GM18511 (cell line): ENCODE measurements at regions not wholly inside any gene's neighbourhood (a gene's known extent, or its start where the extent isn't known, plus 50 kb on each side); places are given as distances from the start of the nearest gene placed in this dataset.

ENCODE experiments used
- ATAC-seq: cut with Tn5 transposase; IDR thresholded peaks from one replicate; pipeline ENCODE4 v1.9.1; 2021; ENCODE audit warnings: mild to moderate bottlenecking, moderate library complexity; ENCODE audit not compliant: unreplicated experiment

GRCh38 chr15:95830281-95830680, 500.2 kb upstream of the NR2F2 start:
- no peak for ATAC-seq

- ATAC-seq, result no peak
Observed at GRCh38 chr15:95832668-95833067, 497.8 kb upstream of the NR2F2 start.

- no peak for ATAC-seq
Observed at GRCh38 chr15:95834028-95834804, 496.3 kb upstream of the NR2F2 start.

DNA sequence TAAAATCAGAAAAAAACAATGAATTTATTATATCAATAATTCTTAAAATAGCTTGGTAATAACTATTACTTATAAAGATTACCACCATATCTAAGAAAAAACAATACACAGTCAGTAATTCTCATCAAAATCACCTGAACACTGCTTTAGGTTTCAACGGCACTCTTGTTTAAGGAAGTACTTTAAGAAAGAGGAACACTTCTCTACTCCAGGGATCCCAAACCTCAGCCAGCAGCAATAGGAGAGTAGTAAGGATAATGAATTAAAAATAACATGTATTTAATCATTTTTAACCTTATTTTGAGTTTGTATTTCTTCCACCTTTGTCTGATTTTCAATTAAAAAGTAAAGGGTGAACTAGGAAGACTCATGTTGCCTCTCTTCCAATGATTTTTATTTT, 494.0 kb upstream of the NR2F2 start:
- no peak for ATAC-seq

DNA sequence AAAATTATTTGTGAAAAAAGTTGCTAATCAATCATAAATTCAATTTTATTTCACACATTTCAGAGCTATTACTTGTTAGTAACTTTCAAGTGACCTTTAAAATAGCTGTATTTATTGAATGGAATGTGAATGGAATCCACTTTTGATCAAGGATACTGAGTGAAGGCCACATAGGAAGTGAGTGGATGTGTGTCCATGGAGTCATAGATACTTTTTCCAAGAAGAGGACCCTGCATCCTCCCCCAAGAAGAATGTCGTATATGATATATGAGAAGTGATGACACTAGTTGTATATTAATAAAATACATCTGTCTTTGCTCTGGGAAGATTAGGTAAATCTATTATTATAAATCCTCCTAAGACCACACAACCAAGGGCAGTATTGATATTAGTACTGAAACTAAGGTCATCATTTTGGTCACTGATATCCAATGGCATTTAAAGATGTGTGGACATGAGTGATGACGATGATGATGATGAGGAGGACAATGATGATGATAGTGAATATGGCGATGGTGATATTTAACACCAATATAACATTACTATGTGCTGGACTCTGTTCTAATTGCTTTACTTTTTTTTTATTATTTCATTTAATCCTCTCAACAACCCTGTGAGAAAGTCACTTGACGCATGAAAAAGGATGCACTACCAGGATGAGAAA, 493.0 kb upstream of the NR2F2 start:
- ATAC-seq, result no peak

- ATAC-seq, result no peak
Observed at GRCh38 chr15:95839367-95839782, 491.1 kb upstream of the NR2F2 start.

- ATAC-seq, result no peak
Observed at GRCh38 chr15:95840004-95840403, 490.5 kb upstream of the NR2F2 start.

DNA sequence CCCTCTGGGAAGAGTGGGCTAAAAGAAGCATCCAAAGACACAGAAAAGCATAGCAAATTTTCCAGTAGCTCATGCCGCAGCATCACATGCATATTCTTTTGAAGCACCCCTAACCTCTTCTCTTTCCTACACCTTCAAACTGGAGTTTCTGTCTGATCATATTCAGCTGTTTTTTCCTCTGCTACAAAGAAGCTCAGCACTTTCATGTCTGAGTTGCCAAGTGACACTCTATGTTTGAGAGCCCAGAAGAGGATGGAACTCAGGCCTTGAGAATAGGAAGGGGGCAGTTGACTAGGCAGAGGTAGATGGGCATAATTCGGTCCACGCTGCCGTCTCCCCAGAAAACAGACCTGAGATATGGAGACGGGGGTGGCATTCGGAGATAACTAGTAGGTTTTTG, 489.6 kb upstream of the NR2F2 start:
- ATAC-seq, result no peak

DNA sequence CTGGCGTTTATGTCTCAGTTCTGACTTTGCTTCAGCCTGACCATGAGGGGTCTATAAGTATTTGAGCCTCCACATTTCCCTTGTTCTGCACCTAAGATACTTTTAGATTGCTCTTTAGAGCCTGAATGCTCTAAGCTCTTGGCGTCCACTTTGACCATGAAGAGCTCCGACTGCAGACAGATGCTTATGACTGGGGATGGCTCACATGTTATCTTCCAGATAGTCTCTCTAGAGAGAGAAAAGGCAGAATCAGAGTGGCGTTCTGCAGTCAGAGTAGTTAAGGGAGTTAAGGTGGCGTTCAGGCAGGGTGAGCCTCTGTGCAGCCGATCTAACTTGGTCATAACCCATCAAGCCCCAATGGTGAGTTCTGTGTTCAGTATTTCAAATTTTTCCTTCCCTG, 487.9 kb upstream of the NR2F2 start:
- ATAC-seq, result no peak

DNA sequence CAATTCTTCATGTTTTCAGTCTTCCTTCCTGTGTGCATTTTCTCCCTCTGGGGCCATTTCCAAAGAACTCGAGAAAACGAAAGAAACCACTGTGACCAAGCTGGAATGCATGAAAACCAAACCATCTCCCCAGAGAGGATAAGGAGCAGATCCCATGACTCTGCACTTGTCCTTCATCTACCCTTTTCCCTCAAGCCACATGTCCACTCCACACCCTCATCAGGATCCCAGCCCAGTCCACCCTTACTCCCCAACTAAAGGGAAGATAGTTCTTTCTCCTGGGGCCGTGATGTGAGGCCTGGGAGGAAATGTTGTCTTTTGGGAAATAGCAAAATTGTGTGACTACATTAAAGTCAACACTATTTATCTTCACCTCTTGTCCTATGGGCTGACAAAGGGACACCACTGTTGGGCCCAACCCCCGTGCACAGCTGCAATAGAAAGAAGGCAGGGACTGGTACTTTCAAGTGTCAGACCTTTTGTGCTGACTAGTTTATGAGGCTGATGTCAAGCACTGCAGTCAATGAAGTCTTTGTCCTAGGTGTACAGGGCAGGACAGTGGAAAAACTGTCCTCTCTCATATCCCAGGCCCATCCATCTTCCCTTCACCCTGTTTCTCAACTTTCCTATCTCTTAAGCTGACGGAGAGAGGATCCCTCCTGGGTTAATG, 487.1 kb upstream of the NR2F2 start:
- no peak for ATAC-seq

- no peak for ATAC-seq
Observed at GRCh38 chr15:95845862-95846515, 484.5 kb upstream of the NR2F2 start.

DNA sequence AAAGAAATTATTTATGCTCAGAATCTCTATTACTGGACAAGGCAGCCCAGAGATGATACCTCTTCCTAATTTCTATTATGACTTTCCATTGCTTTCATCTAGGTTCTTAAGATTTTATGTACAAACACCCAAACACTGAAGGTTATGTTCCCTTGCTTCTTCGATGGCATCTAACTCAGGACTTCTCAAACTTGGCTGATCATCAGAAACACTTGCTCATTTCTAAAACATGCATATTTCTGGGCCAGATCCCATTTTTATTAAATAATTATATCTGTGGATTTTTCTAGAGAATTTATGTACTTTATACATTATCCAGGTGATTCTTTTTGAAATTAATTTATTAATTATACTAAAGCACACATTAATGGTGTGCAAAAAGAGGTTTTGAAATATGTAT, 482.4 kb upstream of the NR2F2 start:
- no peak for ATAC-seq

DNA sequence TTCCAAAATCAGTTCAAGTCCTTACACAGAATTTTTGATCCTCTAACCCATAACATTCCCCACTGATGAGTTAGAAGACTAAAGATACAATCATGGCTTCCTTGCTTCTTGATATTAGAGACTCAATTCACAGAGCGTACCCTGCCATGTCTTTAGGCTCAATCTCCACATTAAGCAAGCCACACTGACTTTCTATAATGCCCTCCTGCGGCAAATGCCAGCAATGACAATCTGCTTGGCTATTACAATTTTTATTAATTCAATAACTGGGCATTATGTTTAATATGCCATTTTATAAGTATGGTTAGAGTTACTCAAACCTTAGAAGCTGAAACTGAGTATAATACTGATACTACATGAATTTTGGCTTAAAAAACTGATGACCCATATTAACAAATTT, 479.7 kb upstream of the NR2F2 start:
- ATAC-seq, result no peak

DNA sequence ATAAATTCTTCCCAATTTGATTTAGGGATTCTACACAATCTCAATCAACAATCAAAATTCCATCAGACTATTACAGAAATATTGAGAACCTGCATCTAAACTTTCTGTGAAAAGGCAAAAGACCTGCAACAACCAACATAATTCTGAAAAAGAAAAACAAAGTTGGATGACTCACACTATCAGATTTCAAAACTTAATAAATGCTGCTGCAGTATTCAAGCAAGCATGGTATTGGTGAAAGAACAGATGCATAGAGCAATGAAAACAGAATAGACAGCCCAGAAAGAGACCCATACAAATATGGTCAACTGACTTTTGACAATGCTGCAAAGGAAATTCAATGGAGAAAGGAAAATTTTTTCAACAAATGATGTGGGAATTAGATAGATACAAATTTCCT, 477.1 kb upstream of the NR2F2 start:
- ATAC-seq, result no peak

DNA sequence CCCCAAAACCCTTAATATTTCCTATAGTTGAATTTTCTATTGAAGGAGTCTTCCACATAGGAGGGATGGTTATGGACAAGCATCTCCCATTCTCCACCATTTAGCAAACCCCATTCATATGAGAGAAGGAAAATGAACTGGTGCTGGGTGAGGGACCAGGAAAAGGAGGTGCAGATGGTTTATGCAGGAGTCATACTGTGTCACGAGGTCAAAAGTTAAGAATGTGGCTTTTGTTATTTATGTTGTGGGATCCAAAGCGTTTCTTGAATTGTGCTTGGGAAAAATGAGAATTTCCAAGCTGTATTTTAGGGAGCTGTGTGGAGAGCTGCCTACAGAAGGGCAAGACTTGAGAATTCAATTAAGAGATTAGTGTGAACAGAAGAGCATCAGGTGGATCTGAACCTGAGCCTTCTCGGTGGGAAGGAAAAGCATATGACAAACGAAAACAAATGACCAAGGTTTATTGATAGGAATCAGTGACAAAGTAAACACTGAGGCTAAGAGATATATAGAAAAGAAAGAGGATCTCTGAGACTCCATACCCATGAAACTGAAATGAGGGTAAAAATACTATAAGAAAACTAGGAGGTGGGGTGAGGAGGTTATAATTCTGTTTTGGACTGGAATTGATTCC, 473.3 kb upstream of the NR2F2 start:
- no peak for ATAC-seq

DNA sequence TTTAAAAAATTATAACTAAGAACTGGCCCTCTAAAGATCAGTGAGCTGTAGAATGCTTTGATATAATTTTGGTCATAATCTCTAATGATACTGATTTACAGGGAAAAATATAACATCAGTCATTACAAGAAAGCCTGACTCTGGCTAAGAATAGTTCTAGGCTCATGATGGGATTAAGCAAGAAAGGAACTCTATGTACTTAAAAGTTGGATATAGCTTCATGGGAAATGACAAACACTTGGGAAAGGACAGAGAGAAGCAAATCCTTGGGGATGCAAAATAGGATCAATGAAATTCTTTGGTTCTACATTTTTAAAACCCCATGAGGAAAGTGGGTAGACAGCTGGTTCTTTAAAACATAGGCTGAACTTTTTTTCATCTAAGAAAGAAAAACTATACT, 472.7 kb upstream of the NR2F2 start:
- no peak for ATAC-seq

DNA sequence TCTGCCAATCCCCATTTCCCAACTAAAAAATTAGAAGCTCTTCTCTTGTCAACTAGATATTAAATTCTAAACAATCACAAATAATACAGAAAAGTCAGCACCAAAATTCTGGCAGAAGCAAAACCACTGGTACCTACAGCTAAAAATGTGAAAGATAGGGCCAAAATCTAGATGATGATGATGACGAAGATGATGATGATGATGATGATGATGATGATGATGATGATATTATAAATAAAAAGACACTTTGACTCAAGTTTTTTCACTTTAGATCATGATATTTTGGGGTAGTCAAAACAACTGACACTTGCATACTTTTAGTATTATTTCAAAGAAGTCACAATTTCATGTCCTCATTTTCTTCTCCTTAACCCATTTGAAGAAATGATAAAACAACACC, 470.1 kb upstream of the NR2F2 start:
- no peak for ATAC-seq

DNA sequence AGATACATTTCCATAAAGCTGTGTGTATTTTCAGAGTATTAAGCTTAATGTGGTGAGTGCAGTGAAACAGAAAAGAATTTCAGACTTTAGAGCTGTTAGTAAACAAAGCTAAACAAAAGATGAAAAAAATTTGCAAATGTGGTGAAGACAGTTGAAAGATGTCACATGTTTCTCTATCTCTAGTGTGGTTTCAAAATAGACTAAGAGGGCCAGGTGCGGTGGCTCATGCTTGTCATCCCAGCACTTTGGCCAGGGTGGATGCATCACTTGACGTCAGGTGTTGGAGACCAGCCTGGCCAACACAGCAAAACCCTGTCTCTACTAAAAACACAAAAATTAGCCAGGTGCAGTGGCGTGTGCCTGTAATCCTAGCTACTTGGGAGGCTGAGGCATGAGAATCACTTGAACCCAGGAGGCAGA, 466.0 kb upstream of the NR2F2 start:
- ATAC-seq, result no peak

- ATAC-seq, result no peak
Observed at GRCh38 chr15:95865330-95865739, 465.2 kb upstream of the NR2F2 start.

GRCh38 chr15:95866711-95867440, 463.6 kb upstream of the NR2F2 start:
- ATAC-seq, result no peak
